DND-41 (cell line): ENCODE measurements at regions not wholly inside any gene's neighbourhood (a gene's known extent, or its start where the extent isn't known, plus 50 kb on each side); places are given as distances from the start of the nearest gene placed in this dataset.

Source experiments
- ATAC-seq: fragments of 200-7000 bp; cut with Tn5 transposase; 3 replicates; pipeline ENCODE4 v1.9.1; 2021; ENCODE audit warnings: low read depth; ENCODE audit not compliant: insufficient read depth
- DNase-seq: peaks from one replicate; pipeline ENCODE4 v3.0.0-alpha.2; 2020
- H2AFZ ChIP-seq: 2 replicates; pipeline ENCODE4 v1.6.0; 2012; ENCODE audit warnings: low read depth, low read length
- H3K27ac ChIP-seq: 2 replicates; pipeline ENCODE4 v1.5.1; 2012; ENCODE audit warnings: low read length, inconsistent platforms
- H3K27me3 ChIP-seq: fragments of 200-600 bp; sonication (generic); 2 replicates; pipeline ENCODE4 v1.6.0; 2012; ENCODE audit warnings: low read length, mild to moderate bottlenecking, inconsistent platforms; ENCODE audit not compliant: insufficient read depth, poor library complexity
- H3K36me3 ChIP-seq: 2 replicates; pipeline ENCODE4 v1.5.1; 2012; ENCODE audit warnings: low read length, inconsistent platforms; ENCODE audit not compliant: insufficient read depth
- H3K4me1 ChIP-seq: 2 replicates; pipeline ENCODE4 v1.5.1; 2012; ENCODE audit warnings: mild to moderate bottlenecking, low read length; ENCODE audit not compliant: insufficient read depth
- H3K4me2 ChIP-seq: 2 replicates; pipeline ENCODE4 v1.6.0; 2012; ENCODE audit warnings: mild to moderate bottlenecking, moderate library complexity, low read length, inconsistent platforms; ENCODE audit not compliant: insufficient read depth
- H3K4me3 ChIP-seq, 2 experiments: fragments of 200-600 bp in 1 of 2; shearing (Covaris generic) in 1 of 2; 2 replicates each; pipeline ENCODE4 v1.5.1; 2012 to 2016; ENCODE audit warnings: inconsistent platforms in 2 of 2, low read length in 2 of 2, mild to moderate bottlenecking in 2 of 2, low read depth in 1 of 2, moderate library complexity in 1 of 2
- H3K79me2 ChIP-seq: 2 replicates; pipeline ENCODE4 v1.6.0; 2012; ENCODE audit warnings: low read length, inconsistent platforms; ENCODE audit not compliant: insufficient read depth
- H3K9ac ChIP-seq: 2 replicates; pipeline ENCODE4 v1.6.0; 2012; ENCODE audit warnings: low read depth, mild to moderate bottlenecking, inconsistent platforms, low read length, moderate library complexity
- H3K9me3 ChIP-seq: 2 replicates; pipeline ENCODE4 v1.5.1; 2012; ENCODE audit warnings: low read length, moderate library complexity, mild to moderate bottlenecking, inconsistent platforms; ENCODE audit not compliant: insufficient read depth, severe bottlenecking
- H4K20me1 ChIP-seq: 2 replicates; pipeline ENCODE4 v1.6.0; 2012; ENCODE audit warnings: low read length; ENCODE audit not compliant: insufficient read depth
- CTCF ChIP-seq: IDR thresholded peaks from 2 replicates; pipeline ENCODE4 v1.5.1; 2012; ENCODE audit warnings: borderline replicate concordance, low read length, moderate library complexity, mild to moderate bottlenecking; ENCODE audit not compliant: poor library complexity, severe bottlenecking; ENCODE audit errors: extremely low read depth
- EZH2 ChIP-seq: IDR thresholded peaks from 3 replicates; pipeline ENCODE4 v1.6.1; 2012; ENCODE audit warnings: borderline replicate concordance, low read depth, mild to moderate bottlenecking, moderate library complexity, low read length, inconsistent platforms; ENCODE audit not compliant: severe bottlenecking

- Histone ChIP-seq H3K79me2 (no peaks in the 10 kb centered on the region), H2AFZ (no peak overlapping the region), H3K9ac (no peak overlapping the region), H3K4me3 (no peak overlapping the region), H3K27me3 (no peaks in the 10 kb centered on the region), H3K4me2 (no peak overlapping the region), H3K27ac (no peak overlapping the region), H3K9me3 (no peaks in the 10 kb centered on the region), H3K4me1 (no peaks in the 10 kb centered on the region), H3K36me3 (no peaks in the 10 kb centered on the region), H4K20me1 (no peaks in the 10 kb centered on the region)
- ATAC-seq (no peak), DNase-seq (no peak)
- no peak for TF ChIP-seq EZH2
Observed at GRCh38 chrX:7779644-7780043, 63.3 kb upstream of the VCX start.

GRCh38 chrX:7775987-7776386 lies 67.0 kb upstream of the VCX start:
- H3K4me2 ChIP-seq = no peak overlapping the region
- TF ChIP-seq CTCF = no peak
- TF ChIP-seq EZH2 = no peak
- no peak overlapping the region for H2AFZ ChIP-seq
- H3K27me3 ChIP-seq = no peaks in the 10 kb centered on the region
- no peak for ATAC-seq
- no peak overlapping the region for H3K4me3 ChIP-seq
- no peak overlapping the region for H3K9ac ChIP-seq
- no peaks in the 10 kb centered on the region for H3K4me1 ChIP-seq
- H3K36me3 ChIP-seq = no peaks in the 10 kb centered on the region
- H3K9me3 ChIP-seq = no peaks in the 10 kb centered on the region
- no peak for DNase-seq
- no peaks in the 10 kb centered on the region for H3K79me2 ChIP-seq
- H3K27ac ChIP-seq = no peak overlapping the region
- H4K20me1 ChIP-seq = no peaks in the 10 kb centered on the region

- no peak overlapping the region for H2AFZ ChIP-seq
- no peak for DNase-seq
- H3K9ac ChIP-seq = no peak overlapping the region
Observed at GRCh38 chrX:7771788-7772438, 71.1 kb upstream of the VCX start.

GRCh38 chrX:7759830-7760229 lies 83.1 kb upstream of the VCX start:
- H4K20me1 ChIP-seq = no peaks in the 10 kb centered on the region
- no peak overlapping the region for H3K9ac ChIP-seq
- DNase-seq (no peak), ATAC-seq (no peak)
- no peaks in the 10 kb centered on the region for H3K27me3 ChIP-seq
- H2AFZ ChIP-seq = no peak overlapping the region
- no peak overlapping the region for H3K4me3 ChIP-seq
- H3K27ac ChIP-seq = no peak overlapping the region
- no peak overlapping the region for H3K4me2 ChIP-seq
- H3K4me1 ChIP-seq = peaks cover 2% of the 10 kb centered on the region; the same call in 1 of the 2 replicates
- no peaks in the 10 kb centered on the region for H3K36me3 ChIP-seq
- H3K9me3 ChIP-seq = no peaks in the 10 kb centered on the region
- TF ChIP-seq EZH2 (no peak), CTCF (no peak)
- H3K79me2 ChIP-seq = no peaks in the 10 kb centered on the region

More at GRCh38 chrX:7771788-7772438, 71.1 kb upstream of the VCX start:
- no peaks in the 10 kb centered on the region for H4K20me1 ChIP-seq
- ATAC-seq = no peak
- no peak overlapping the region for H3K27ac ChIP-seq
- H3K27me3 ChIP-seq = no peaks in the 10 kb centered on the region
- H3K4me2 ChIP-seq = no peak overlapping the region
- no peaks in the 10 kb centered on the region for H3K9me3 ChIP-seq
- H3K36me3 ChIP-seq = no peaks in the 10 kb centered on the region
- H3K4me3 ChIP-seq = no peak overlapping the region
- H3K4me1 ChIP-seq = no peaks in the 10 kb centered on the region
- H3K79me2 ChIP-seq = no peaks in the 10 kb centered on the region
- TF ChIP-seq CTCF (no peak), EZH2 (no peak)
